ENCODE measurements at regions not wholly inside any gene's neighbourhood (a gene's known extent, or its start where the extent isn't known, plus 50 kb on each side); places are given as distances from the start of the nearest gene placed in this dataset.
A peak's percentile ranks its signal among the peaks of the same experiment; 100 is the strongest.
"Not testable (repeated sequence)": the region's sequence is repeated elsewhere in the genome, so short reads cannot be mapped to it uniquely, and the experiment has no call there.

- H3K36me3 Mint-ChIP-seq: no peaks in the 10 kb centered on the region
- no peak overlapping the region for H3K4me3 Mint-ChIP-seq
- H3K27me3 Mint-ChIP-seq: peaks cover 0 to 7% (median 0%) of the 10 kb centered on the region in 3 donors
- no peak overlapping the region for H3K27ac Mint-ChIP-seq
- H3K4me1 Mint-ChIP-seq: no peaks in the 10 kb centered on the region
- DNase-seq (no peak), ATAC-seq (ENCODE audit: low read depth in 2 of 2) (no peak)
- H3K9me3 Mint-ChIP-seq: peaks cover 0 to 5% (median 0%) of the 10 kb centered on the region in 7 donors
Observed at GRCh38 chr15:81723701-81724100, 322.1 kb downstream of the MEX3B start.

- DNase-seq: no peak
- Mint-ChIP-seq H3K27me3 (peaks cover 0 to 2% (median 0%) of the 10 kb centered on the region in 3 donors), H3K4me3 (no peak overlapping the region), H3K4me1 (no peaks in the 10 kb centered on the region), H3K9me3 (peaks cover 0 to 5% (median 0%) of the 10 kb centered on the region in 7 donors), H3K27ac (no peak overlapping the region), H3K36me3 (no peaks in the 10 kb centered on the region)
- no peak for ATAC-seq (ENCODE audit: low read depth in 2 of 2)
Observed at GRCh38 chr15:81723113-81723651, 322.6 kb downstream of the MEX3B start.

- ATAC-seq (ENCODE audit: low read depth in 2 of 2): not testable (repeated sequence)
Observed at GRCh38 chr15:81716468-81716867, 329.4 kb downstream of the MEX3B start.

GRCh38 chr15:81710328-81710727, 335.5 kb downstream of the MEX3B start:
- Mint-ChIP-seq H3K27me3 (peaks cover 0 to 12% (median 4%) of the 10 kb centered on the region in 3 donors), H3K36me3 (no peaks in the 10 kb centered on the region), H3K4me3 (no peak overlapping the region), H3K4me1 (no peaks in the 10 kb centered on the region), H3K27ac (no peak overlapping the region), H3K9me3 (peaks cover 0 to 2% (median 0%) of the 10 kb centered on the region in 7 donors)
- DNase-seq (no peak), ATAC-seq (ENCODE audit: low read depth in 2 of 2) (no peak)

More at GRCh38 chr15:81716468-81716867, 329.4 kb downstream of the MEX3B start:
- H3K9me3 Mint-ChIP-seq, DNase-seq, H3K4me1 Mint-ChIP-seq, H3K4me3 Mint-ChIP-seq, H3K27me3 Mint-ChIP-seq, H3K36me3 Mint-ChIP-seq: not testable (repeated sequence)
- H3K27ac Mint-ChIP-seq: peak overlapping the region in 1 of 6 donors; percentile 28

- ATAC-seq (ENCODE audit: low read depth in 2 of 2); H3K27ac Mint-ChIP-seq; H3K9me3 Mint-ChIP-seq; DNase-seq; H3K27me3 Mint-ChIP-seq; H3K4me1 Mint-ChIP-seq; H3K4me3 Mint-ChIP-seq; H3K36me3 Mint-ChIP-seq: not testable (repeated sequence)
Observed at GRCh38 chr15:81706816-81707346, 332.9 kb upstream of the TMC3 start.

GRCh38 chr15:81705727-81706126, 331.7 kb upstream of the TMC3 start:
- not testable (repeated sequence) for H3K27ac Mint-ChIP-seq; H3K36me3 Mint-ChIP-seq; DNase-seq; H3K9me3 Mint-ChIP-seq; H3K4me1 Mint-ChIP-seq; H3K27me3 Mint-ChIP-seq; H3K4me3 Mint-ChIP-seq; ATAC-seq (ENCODE audit: low read depth in 2 of 2)

- Mint-ChIP-seq H3K36me3 (peaks cover 0 to 4% of the 10 kb centered on the region in 2 donors), H3K4me1 (no peaks in the 10 kb centered on the region), H3K4me3 (no peak overlapping the region), H3K27ac (no peak overlapping the region), H3K9me3 (peaks cover 0 to 24% (median 12%) of the 10 kb centered on the region in 7 donors), H3K27me3 (peaks cover 0 to 14% (median 0%) of the 10 kb centered on the region in 3 donors)
- ATAC-seq (ENCODE audit: low read depth in 2 of 2) (no peak), DNase-seq (no peak)
Observed at GRCh38 chr15:81686021-81686420, 312.0 kb upstream of the TMC3 start.

- peaks cover 1 to 27% (median 16%) of the 10 kb centered on the region in 7 donors for H3K9me3 Mint-ChIP-seq
- peaks cover 0 to 4% of the 10 kb centered on the region in 2 donors for H3K36me3 Mint-ChIP-seq
- no peak overlapping the region for H3K27ac Mint-ChIP-seq
- peaks cover 0 to 14% (median 0%) of the 10 kb centered on the region in 3 donors for H3K27me3 Mint-ChIP-seq
- DNase-seq (no peak), ATAC-seq (ENCODE audit: low read depth in 2 of 2) (no peak)
- no peak overlapping the region for H3K4me3 Mint-ChIP-seq
- no peaks in the 10 kb centered on the region for H3K4me1 Mint-ChIP-seq
Observed at GRCh38 chr15:81685237-81685636, 311.2 kb upstream of the TMC3 start.

- Mint-ChIP-seq H3K4me1 (no peaks in the 10 kb centered on the region), H3K9me3 (peaks cover 12 to 40% (median 19%) of the 10 kb centered on the region in 7 donors), H3K27ac (no peak overlapping the region), H3K4me3 (no peak overlapping the region), H3K36me3 (peaks cover 0 to 11% of the 10 kb centered on the region in 2 donors), H3K27me3 (no peaks in the 10 kb centered on the region)
- ATAC-seq (ENCODE audit: low read depth in 2 of 2) (no peak), DNase-seq (no peak)
Observed at GRCh38 chr15:81680829-81681228, 306.8 kb upstream of the TMC3 start.

GRCh38 chr15:81666839-81667238, 292.8 kb upstream of the TMC3 start:
- no peak for DNase-seq
- Mint-ChIP-seq H3K36me3 (no peaks in the 10 kb centered on the region), H3K27me3 (peaks cover 0 to 4% (median 0%) of the 10 kb centered on the region in 3 donors), H3K27ac (no peak overlapping the region), H3K9me3 (peaks cover 0 to 2% (median 0%) of the 10 kb centered on the region in 7 donors), H3K4me3 (no peak overlapping the region), H3K4me1 (peaks cover 0 to 2% (median 0%) of the 10 kb centered on the region in 3 donors)
- ATAC-seq (ENCODE audit: low read depth in 2 of 2): no peak

GRCh38 chr15:81660976-81661375, 287.0 kb upstream of the TMC3 start:
- Mint-ChIP-seq H3K27me3 (peaks cover 0 to 4% (median 0%) of the 10 kb centered on the region in 3 donors), H3K27ac (no peak overlapping the region), H3K4me1 (peaks cover 0 to 2% (median 0%) of the 10 kb centered on the region in 3 donors)

GRCh38 chr15:81653259-81653658, 279.2 kb upstream of the TMC3 start:
- Mint-ChIP-seq H3K27me3 (no peaks in the 10 kb centered on the region), H3K4me3 (no peak overlapping the region), H3K4me1 (peaks cover 0 to 9% (median 0%) of the 10 kb centered on the region in 3 donors), H3K27ac (peak overlapping the region in 1 of 6 donors; percentile 17), H3K36me3 (no peaks in the 10 kb centered on the region), H3K9me3 (peaks cover 0 to 35% (median 7%) of the 10 kb centered on the region in 7 donors)
- ATAC-seq (ENCODE audit: low read depth in 2 of 2) (no peak), DNase-seq (no peak)

More at GRCh38 chr15:81660976-81661375, 287.0 kb upstream of the TMC3 start:
- ATAC-seq (ENCODE audit: low read depth in 2 of 2) (no peak), DNase-seq (no peak)
- peaks cover 0 to 5% (median under 1%) of the 10 kb centered on the region in 7 donors for H3K9me3 Mint-ChIP-seq
- H3K36me3 Mint-ChIP-seq: no peaks in the 10 kb centered on the region
- no peak overlapping the region for H3K4me3 Mint-ChIP-seq

GRCh38 chr15:81645470-81645869, 271.5 kb upstream of the TMC3 start:
- ATAC-seq (ENCODE audit: low read depth in 2 of 2): no peak
- Mint-ChIP-seq H3K27me3 (peaks cover 0 to 8% (median 5%) of the 10 kb centered on the region in 3 donors), H3K27ac (peak overlapping the region in 1 of 6 donors; percentile 4), H3K36me3 (no peaks in the 10 kb centered on the region), H3K4me1 (no peaks in the 10 kb centered on the region), H3K4me3 (no peak overlapping the region), H3K9me3 (peaks cover 0 to 7% (median 0%) of the 10 kb centered on the region in 7 donors)
- no peak for DNase-seq

GRCh38 chr15:81643771-81644170, 269.8 kb upstream of the TMC3 start:
- H3K4me1 Mint-ChIP-seq: no peaks in the 10 kb centered on the region
- no peaks in the 10 kb centered on the region for H3K36me3 Mint-ChIP-seq
- DNase-seq (no peak), ATAC-seq (ENCODE audit: low read depth in 2 of 2) (no peak)
- H3K4me3 Mint-ChIP-seq: no peak overlapping the region
- H3K9me3 Mint-ChIP-seq: peaks cover 0 to 8% (median 0%) of the 10 kb centered on the region in 7 donors
- no peak overlapping the region for H3K27ac Mint-ChIP-seq
- peaks cover 0 to 8% (median 5%) of the 10 kb centered on the region in 3 donors for H3K27me3 Mint-ChIP-seq

All from naive B cell (primary cell).